ENCODE measurements at regions not wholly inside any gene's neighbourhood (a gene's known extent, or its start where the extent isn't known, plus 50 kb on each side); places are given as distances from the start of the nearest gene placed in this dataset.

- no peak for DNase-seq (ENCODE audit: low read depth in 4 of 4, low spot score in 2 of 4)
These were observed 146.3 kb upstream of the SP8 start for GRCh38 chr7:20932785-20933527.

- DNase-seq (ENCODE audit: low read depth in 4 of 4, low spot score in 2 of 4) = no peak
These were observed 158.8 kb upstream of the SP8 start for GRCh38 chr7:20945451-20945850.

GRCh38 chr7:20952916-20953315 is 166.2 kb upstream of the SP8 start:
- DNase-seq (ENCODE audit: low read depth in 4 of 4, low spot score in 2 of 4) = no peak

- no peak for DNase-seq (ENCODE audit: low read depth in 4 of 4, low spot score in 2 of 4)
These were observed 168.3 kb upstream of the SP8 start for GRCh38 chr7:20954711-20955619.

GRCh38 chr7:20958572-20958971 is 171.9 kb upstream of the SP8 start:
- DNase-seq (ENCODE audit: low read depth in 4 of 4, low spot score in 2 of 4) = no peak

GRCh38 chr7:20959281-20959680 is 172.6 kb upstream of the SP8 start:
- no peak for DNase-seq (ENCODE audit: low read depth in 4 of 4, low spot score in 2 of 4)

GRCh38 chr7:20963556-20964280 is 177.0 kb upstream of the SP8 start:
- no peak for DNase-seq (ENCODE audit: low read depth in 4 of 4, low spot score in 2 of 4)

GRCh38 chr7:20964281-20964918 is 177.7 kb upstream of the SP8 start:
- DNase-seq (ENCODE audit: low read depth in 4 of 4, low spot score in 2 of 4) = no peak

- no peak for DNase-seq (ENCODE audit: low read depth in 4 of 4, low spot score in 2 of 4)
These were observed 184.5 kb upstream of the SP8 start for GRCh38 chr7:20971219-20971618.

GRCh38 chr7:20980232-20980631 is 193.5 kb upstream of the SP8 start:
- no peak for DNase-seq (ENCODE audit: low read depth in 4 of 4, low spot score in 2 of 4)

- no peak for DNase-seq (ENCODE audit: low read depth in 4 of 4, low spot score in 2 of 4)
These were observed 194.1 kb upstream of the SP8 start for GRCh38 chr7:20980668-20981264.

GRCh38 chr7:20988340-20988739 is 201.7 kb upstream of the SP8 start:
- DNase-seq (ENCODE audit: low read depth in 4 of 4, low spot score in 2 of 4) = no peak

- no peak for DNase-seq (ENCODE audit: low read depth in 4 of 4, low spot score in 2 of 4)
These were observed 204.9 kb upstream of the SP8 start for GRCh38 chr7:20991544-20991943.

- DNase-seq (ENCODE audit: low read depth in 4 of 4, low spot score in 2 of 4) = no peak
These were observed 207.0 kb upstream of the SP8 start for GRCh38 chr7:20993693-20994092.

GRCh38 chr7:20998309-20998708 is 211.6 kb upstream of the SP8 start:
- DNase-seq (ENCODE audit: low read depth in 4 of 4, low spot score in 2 of 4) = no peak

- DNase-seq (ENCODE audit: low read depth in 4 of 4, low spot score in 2 of 4) = no peak
These were observed 224.5 kb upstream of the SP8 start for GRCh38 chr7:21011153-21011552.

GRCh38 chr7:21013765-21014539 is 227.3 kb upstream of the SP8 start:
- no peak for DNase-seq (ENCODE audit: low read depth in 4 of 4, low spot score in 2 of 4)

- DNase-seq (ENCODE audit: low read depth in 4 of 4, low spot score in 2 of 4) = no peak
These were observed 234.0 kb upstream of the SP8 start for GRCh38 chr7:21020667-21021066.

- no peak for DNase-seq (ENCODE audit: low read depth in 4 of 4, low spot score in 2 of 4)
These were observed 237.3 kb upstream of the SP8 start for GRCh38 chr7:21023841-21024484.
